ENCODE measurements at regions not wholly inside any gene's neighbourhood (a gene's known extent, or its start where the extent isn't known, plus 50 kb on each side); places are given as distances from the start of the nearest gene placed in this dataset.
"Not testable (repeated sequence)": the region's sequence is repeated elsewhere in the genome, so short reads cannot be mapped to it uniquely, and the experiment has no call there.

GRCh38 chr2:209141142-209141541 lies 282.7 kb upstream of the MAP2 start:
- DNase-seq (no peak), ATAC-seq (ENCODE audit: insufficient read depth, low read depth) (no peak)
- Histone ChIP-seq H3K9ac (ENCODE audit: low read depth, low read length) (no peak overlapping the region), H4K20me1 (ENCODE audit: insufficient read depth, low read length) (no peaks in the 10 kb centered on the region), H3K36me3 (ENCODE audit: insufficient read depth, low read length) (no peaks in the 10 kb centered on the region), H3K27ac (ENCODE audit: low read length) (no peak overlapping the region), H3K4me1 (ENCODE audit: insufficient read depth, low read length) (no peaks in the 10 kb centered on the region), H3K4me3 (ENCODE audit: low read depth in 1 of 2, low read length in 2 of 2) (no peak overlapping the region), H3K79me2 (ENCODE audit: insufficient read depth, low read length) (no peaks in the 10 kb centered on the region), H3K27me3 (ENCODE audit: insufficient read depth, low read length, poor library complexity) (no peaks in the 10 kb centered on the region), H3K9me3 (ENCODE audit: insufficient read depth, low read length, severe bottlenecking) (no peaks in the 10 kb centered on the region), H2AFZ (ENCODE audit: low read depth, low read length) (no peak overlapping the region), H3K4me2 (ENCODE audit: insufficient read depth, low read length) (no peak overlapping the region)
- TF ChIP-seq EZH2 (IDR thresholded peaks at IDR 0.05; ENCODE audit: borderline replicate concordance, low read depth, low read length, severe bottlenecking) = no peak
- TF ChIP-seq, protein P1, sequence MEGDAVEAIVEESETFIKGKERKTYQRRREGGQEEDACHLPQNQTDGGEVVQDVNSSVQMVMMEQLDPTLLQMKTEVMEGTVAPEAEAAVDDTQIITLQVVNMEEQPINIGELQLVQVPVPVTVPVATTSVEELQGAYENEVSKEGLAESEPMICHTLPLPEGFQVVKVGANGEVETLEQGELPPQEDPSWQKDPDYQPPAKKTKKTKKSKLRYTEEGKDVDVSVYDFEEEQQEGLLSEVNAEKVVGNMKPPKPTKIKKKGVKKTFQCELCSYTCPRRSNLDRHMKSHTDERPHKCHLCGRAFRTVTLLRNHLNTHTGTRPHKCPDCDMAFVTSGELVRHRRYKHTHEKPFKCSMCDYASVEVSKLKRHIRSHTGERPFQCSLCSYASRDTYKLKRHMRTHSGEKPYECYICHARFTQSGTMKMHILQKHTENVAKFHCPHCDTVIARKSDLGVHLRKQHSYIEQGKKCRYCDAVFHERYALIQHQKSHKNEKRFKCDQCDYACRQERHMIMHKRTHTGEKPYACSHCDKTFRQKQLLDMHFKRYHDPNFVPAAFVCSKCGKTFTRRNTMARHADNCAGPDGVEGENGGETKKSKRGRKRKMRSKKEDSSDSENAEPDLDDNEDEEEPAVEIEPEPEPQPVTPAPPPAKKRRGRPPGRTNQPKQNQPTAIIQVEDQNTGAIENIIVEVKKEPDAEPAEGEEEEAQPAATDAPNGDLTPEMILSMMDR (IDR thresholded peaks at IDR 0.05; ENCODE audit: borderline replicate concordance, extremely low read depth, low read length, poor library complexity, severe bottlenecking) = no peak

DNA sequence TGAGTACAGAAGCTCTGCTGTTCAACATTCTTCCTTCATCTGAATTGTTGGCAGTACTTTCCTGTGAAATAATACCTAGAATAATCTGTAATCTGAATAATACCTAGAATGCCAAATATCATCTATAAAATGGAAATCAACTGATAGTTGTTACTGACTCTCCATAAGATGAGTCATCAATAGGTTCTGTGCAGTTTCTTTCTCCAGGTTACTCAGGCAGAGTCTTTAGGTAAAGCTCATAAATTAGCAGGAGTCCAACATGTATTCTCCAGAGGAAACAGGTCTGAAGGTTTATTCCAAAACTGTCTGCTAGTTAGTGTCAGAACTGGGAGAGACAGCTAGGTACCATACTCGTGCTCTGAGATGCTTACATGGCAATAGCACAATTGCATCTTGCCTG lies 282.0 kb upstream of the MAP2 start:
- no peak overlapping the region for H2AFZ ChIP-seq (ENCODE audit: low read depth, low read length)
- no peaks in the 10 kb centered on the region for H3K27me3 ChIP-seq (ENCODE audit: insufficient read depth, low read length, poor library complexity)
- H3K79me2 ChIP-seq (ENCODE audit: insufficient read depth, low read length) = no peaks in the 10 kb centered on the region
- H3K9ac ChIP-seq (ENCODE audit: low read depth, low read length) = no peak overlapping the region
- H4K20me1 ChIP-seq (ENCODE audit: insufficient read depth, low read length) = no peaks in the 10 kb centered on the region
- no peak overlapping the region for H3K4me2 ChIP-seq (ENCODE audit: insufficient read depth, low read length)
- no peaks in the 10 kb centered on the region for H3K9me3 ChIP-seq (ENCODE audit: insufficient read depth, low read length, severe bottlenecking)
- no peak overlapping the region for H3K4me3 ChIP-seq (ENCODE audit: low read depth in 1 of 2, low read length in 2 of 2)
- no peak for DNase-seq
- TF ChIP-seq, protein P1 (IDR thresholded peaks at IDR 0.05; ENCODE audit: borderline replicate concordance, extremely low read depth, low read length, poor library complexity, severe bottlenecking) = no peak
- TF ChIP-seq EZH2 (IDR thresholded peaks at IDR 0.05; ENCODE audit: borderline replicate concordance, low read depth, low read length, severe bottlenecking) = no peak
- H3K4me1 ChIP-seq (ENCODE audit: insufficient read depth, low read length) = no peaks in the 10 kb centered on the region
- H3K36me3 ChIP-seq (ENCODE audit: insufficient read depth, low read length) = no peaks in the 10 kb centered on the region
- no peak for ATAC-seq (ENCODE audit: insufficient read depth, low read depth)
- no peak overlapping the region for H3K27ac ChIP-seq (ENCODE audit: low read length)

DNA sequence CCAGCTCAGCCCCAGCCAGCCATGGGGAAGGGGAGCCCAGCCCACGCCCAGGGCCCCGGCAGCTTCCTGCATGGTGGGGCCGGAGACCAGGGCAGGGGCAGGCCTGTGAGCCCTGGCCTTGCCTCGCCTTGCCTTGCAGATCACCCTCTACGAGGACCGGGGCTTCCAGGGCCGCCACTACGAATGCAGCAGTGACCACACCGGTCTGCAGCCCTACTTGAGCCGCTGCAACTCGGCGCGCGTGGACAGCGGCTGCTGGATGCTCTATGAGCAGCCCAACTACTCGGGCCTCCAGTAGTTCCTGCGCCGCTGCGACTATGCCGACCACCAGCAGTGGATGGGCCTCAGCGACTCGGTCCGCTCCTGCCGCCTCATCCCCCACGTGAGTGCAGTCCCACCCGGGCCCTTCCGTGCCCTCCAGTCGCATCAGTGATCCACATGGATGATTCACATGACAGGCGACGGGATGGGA lies 278.6 kb upstream of the MAP2 start:
- H3K4me1 ChIP-seq (ENCODE audit: insufficient read depth, low read length); H3K4me2 ChIP-seq (ENCODE audit: insufficient read depth, low read length); H4K20me1 ChIP-seq (ENCODE audit: insufficient read depth, low read length); H3K9ac ChIP-seq (ENCODE audit: low read depth, low read length); H3K36me3 ChIP-seq (ENCODE audit: insufficient read depth, low read length); H3K27ac ChIP-seq (ENCODE audit: low read length); ATAC-seq (ENCODE audit: insufficient read depth, low read depth); H3K9me3 ChIP-seq (ENCODE audit: insufficient read depth, low read length, severe bottlenecking); DNase-seq; H3K4me3 ChIP-seq (ENCODE audit: low read depth in 1 of 2, low read length in 2 of 2); H3K79me2 ChIP-seq (ENCODE audit: insufficient read depth, low read length); H3K27me3 ChIP-seq (ENCODE audit: insufficient read depth, low read length, poor library complexity); H2AFZ ChIP-seq (ENCODE audit: low read depth, low read length): not testable (repeated sequence)

DNA sequence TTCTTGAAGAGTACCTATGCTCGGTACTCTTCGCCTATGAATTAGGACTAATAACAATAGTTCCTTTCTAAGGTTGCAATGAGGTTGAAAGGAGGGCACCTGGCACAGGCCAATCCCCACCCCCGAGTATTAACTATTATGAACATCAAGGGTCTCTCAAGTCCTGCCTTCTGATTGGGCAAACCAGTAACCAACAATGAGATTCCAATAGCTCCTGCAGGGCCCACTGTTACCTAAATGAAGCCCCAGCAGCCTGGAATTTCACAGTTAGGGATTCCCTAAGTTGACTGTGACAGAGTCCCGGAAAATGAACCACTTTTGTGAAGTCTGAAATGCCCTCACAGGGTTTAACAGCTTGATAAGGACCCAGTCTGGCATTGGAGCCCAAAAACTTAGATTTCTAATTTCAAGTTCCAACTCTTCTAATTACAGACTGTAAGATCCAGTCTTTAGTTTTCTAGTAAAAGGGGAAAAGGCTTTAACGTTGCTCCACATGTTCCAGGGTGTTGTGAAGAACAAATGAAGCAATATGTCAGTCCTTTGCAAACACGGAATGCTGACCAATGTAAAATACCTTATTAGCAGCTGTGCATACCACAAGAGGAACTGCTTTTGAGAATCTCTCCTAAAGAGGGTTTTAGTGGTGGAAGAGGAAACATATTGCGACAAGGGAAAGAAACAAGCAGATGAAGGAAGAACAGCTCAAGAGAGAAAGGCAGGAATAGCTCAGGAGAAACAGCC lies 277.7 kb upstream of the MAP2 start:
- ATAC-seq (ENCODE audit: insufficient read depth, low read depth) (no peak), DNase-seq (no peak)
- no peak overlapping the region for H3K4me2 ChIP-seq (ENCODE audit: insufficient read depth, low read length)
- no peaks in the 10 kb centered on the region for H3K36me3 ChIP-seq (ENCODE audit: insufficient read depth, low read length)
- H3K27me3 ChIP-seq (ENCODE audit: insufficient read depth, low read length, poor library complexity) = no peaks in the 10 kb centered on the region
- H3K4me3 ChIP-seq (ENCODE audit: low read depth in 1 of 2, low read length in 2 of 2) = no peak overlapping the region
- H4K20me1 ChIP-seq (ENCODE audit: insufficient read depth, low read length) = no peaks in the 10 kb centered on the region
- no peak overlapping the region for H3K27ac ChIP-seq (ENCODE audit: low read length)
- H3K9ac ChIP-seq (ENCODE audit: low read depth, low read length) = no peak overlapping the region
- TF ChIP-seq EZH2 (IDR thresholded peaks at IDR 0.05; ENCODE audit: borderline replicate concordance, low read depth, low read length, severe bottlenecking) = no peak
- TF ChIP-seq, protein P1 (IDR thresholded peaks at IDR 0.05; ENCODE audit: borderline replicate concordance, extremely low read depth, low read length, poor library complexity, severe bottlenecking) = no peak
- no peaks in the 10 kb centered on the region for H3K79me2 ChIP-seq (ENCODE audit: insufficient read depth, low read length)
- H2AFZ ChIP-seq (ENCODE audit: low read depth, low read length) = no peak overlapping the region
- no peaks in the 10 kb centered on the region for H3K9me3 ChIP-seq (ENCODE audit: insufficient read depth, low read length, severe bottlenecking)
- no peaks in the 10 kb centered on the region for H3K4me1 ChIP-seq (ENCODE audit: insufficient read depth, low read length)

Data from DND-41 (cell line).